HG02870 (cell line): ENCODE measurements at regions not wholly inside any gene's neighbourhood (a gene's known extent, or its start where the extent isn't known, plus 50 kb on each side); places are given as distances from the start of the nearest gene placed in this dataset.

ENCODE experiments used
- ATAC-seq: cut with Tn5 transposase; IDR thresholded peaks from one replicate; pipeline ENCODE4 v1.9.1; 2021; ENCODE audit warnings: mild to moderate bottlenecking, moderate library complexity; ENCODE audit not compliant: unreplicated experiment

DNA sequence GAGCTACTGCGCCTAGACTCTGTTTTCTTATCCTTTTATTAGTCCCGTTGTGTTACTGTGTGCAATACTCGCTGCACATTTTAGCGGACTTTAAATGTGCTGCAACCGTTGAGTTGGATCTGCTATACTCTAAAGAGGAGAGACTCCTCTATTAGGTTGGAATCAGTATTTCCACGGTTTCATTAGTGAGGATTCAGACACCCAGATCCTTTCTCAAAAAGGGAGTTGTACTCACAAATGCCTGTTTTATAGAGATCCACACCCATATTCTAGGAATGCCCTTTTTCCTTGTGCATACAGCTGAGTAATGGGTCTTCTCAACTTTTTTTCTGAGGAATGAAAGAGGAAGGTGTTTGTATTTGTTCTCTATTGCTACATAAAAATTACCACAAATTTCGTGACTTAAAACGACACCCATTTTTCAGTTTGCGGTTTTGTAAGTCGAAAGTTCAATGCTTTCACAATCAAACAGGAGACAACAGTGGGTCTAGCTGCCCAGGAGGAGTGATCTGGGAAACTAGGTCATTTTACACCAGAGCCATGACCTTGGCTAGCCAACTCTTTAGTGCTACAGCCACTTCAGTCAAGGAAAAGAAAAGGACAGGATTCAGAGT is 52.8 kb upstream of the SLC44A1 start:
- peak; percentile 91 for ATAC-seq

DNA sequence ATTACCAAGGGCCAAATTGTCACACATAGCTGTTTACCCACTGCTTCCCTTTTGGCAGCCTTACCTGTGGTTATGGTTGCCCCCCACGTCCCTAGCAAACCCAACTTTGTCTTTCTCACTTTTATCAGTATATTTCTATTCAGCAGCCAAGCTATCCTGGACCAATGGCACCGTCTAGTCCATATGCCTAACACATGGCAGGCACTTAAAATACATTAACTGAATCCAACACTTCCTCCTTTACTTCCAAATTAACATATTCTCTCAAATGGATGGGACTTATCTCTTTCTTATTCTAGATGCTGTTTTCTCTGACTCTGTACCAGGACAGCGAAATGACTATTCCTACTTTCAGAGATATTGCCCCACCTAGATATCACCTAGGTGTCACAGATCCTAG is 50.9 kb upstream of the SLC44A1 start:
- no peak for ATAC-seq

DNA sequence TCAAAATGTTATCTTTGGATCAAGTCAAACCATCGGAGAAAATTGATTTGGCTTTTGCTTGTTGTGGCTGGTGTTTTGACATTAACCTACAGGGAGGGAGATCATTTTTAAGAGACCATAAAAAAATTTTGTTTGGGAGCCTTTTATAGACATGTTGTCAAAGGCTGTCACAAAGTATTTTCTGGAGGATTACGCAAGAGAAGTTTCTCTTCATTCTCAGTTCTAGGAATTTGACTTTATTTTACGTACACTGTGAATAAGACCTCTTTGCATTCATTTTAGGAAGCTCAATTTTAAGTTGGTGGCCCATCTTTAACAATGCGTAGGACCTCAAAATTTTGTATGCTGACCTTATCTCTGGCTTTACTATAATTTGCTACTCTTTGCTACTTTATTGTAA is 50.2 kb upstream of the SLC44A1 start:
- no peak for ATAC-seq
